ENCODE measurements at regions not wholly inside any gene's neighbourhood (a gene's known extent, or its start where the extent isn't known, plus 50 kb on each side); places are given as distances from the start of the nearest gene placed in this dataset.

GRCh38 chr5:143585970-143586369, 182.5 kb upstream of the NR3C1 start:
- no peak for TF ChIP-seq CTCF (IDR thresholded peaks at IDR 0.05; ENCODE audit: extremely low read depth, missing control alignments)
- no peak for DNase-seq (ENCODE audit: low spot score)

GRCh38 chr5:143583409-143583808, 179.9 kb upstream of the NR3C1 start:
- no peak for DNase-seq (ENCODE audit: low spot score)

GRCh38 chr5:143582869-143583268, 179.4 kb upstream of the NR3C1 start:
- no peak for TF ChIP-seq CTCF (IDR thresholded peaks at IDR 0.05; ENCODE audit: extremely low read depth, missing control alignments)
- DNase-seq (ENCODE audit: low spot score): no peak

More at GRCh38 chr5:143583409-143583808, 179.9 kb upstream of the NR3C1 start:
- no peak for TF ChIP-seq CTCF (IDR thresholded peaks at IDR 0.05; ENCODE audit: extremely low read depth, missing control alignments)

GRCh38 chr5:143582176-143582575, 178.7 kb upstream of the NR3C1 start:
- no peak for TF ChIP-seq CTCF (IDR thresholded peaks at IDR 0.05; ENCODE audit: extremely low read depth, missing control alignments)
- DNase-seq (ENCODE audit: low spot score): no peak

GRCh38 chr5:143581649-143582048, 178.2 kb upstream of the NR3C1 start:
- TF ChIP-seq CTCF (IDR thresholded peaks at IDR 0.05; ENCODE audit: extremely low read depth, missing control alignments): no peak
- DNase-seq (ENCODE audit: low spot score): no peak

- no peak for TF ChIP-seq CTCF (IDR thresholded peaks at IDR 0.05; ENCODE audit: extremely low read depth, missing control alignments)
- DNase-seq (ENCODE audit: low spot score): no peak
These were observed 177.7 kb upstream of the NR3C1 start for GRCh38 chr5:143581147-143581546.

GRCh38 chr5:143576711-143577484, 173.4 kb upstream of the NR3C1 start:
- TF ChIP-seq CTCF (IDR thresholded peaks at IDR 0.05; ENCODE audit: extremely low read depth, missing control alignments): no peak
- DNase-seq (ENCODE audit: low spot score): no peak

Measured in GM20000 (cell line).